NT2/D1 (cell line): ENCODE measurements at regions not wholly inside any gene's neighbourhood (a gene's known extent, or its start where the extent isn't known, plus 50 kb on each side); places are given as distances from the start of the nearest gene placed in this dataset.

Source experiments
- DNase-seq: peaks from one replicate; pipeline ENCODE4 v3.0.0-alpha.2; 2011; ENCODE audit warnings: low read depth, low spot score
- H3K27me3 ChIP-seq: 2 replicates; pipeline ENCODE4 v1.6.0; 2011; ENCODE audit warnings: mild to moderate bottlenecking; ENCODE audit not compliant: insufficient read length, insufficient read depth
- H3K36me3 ChIP-seq: 2 replicates; pipeline ENCODE4 v1.6.1; 2011; ENCODE audit warnings: mild to moderate bottlenecking, low read length, mixed read lengths; ENCODE audit not compliant: insufficient read depth, insufficient read length
- H3K4me1 ChIP-seq: 2 replicates; pipeline ENCODE4 v1.5.1; 2011; ENCODE audit not compliant: insufficient read depth, insufficient read length
- H3K4me3 ChIP-seq: 2 replicates; pipeline ENCODE4 v1.5.1; 2011; ENCODE audit warnings: low read depth; ENCODE audit not compliant: insufficient read length
- H3K9ac ChIP-seq: 2 replicates; pipeline ENCODE4 v1.6.0; 2011; ENCODE audit warnings: low read depth; ENCODE audit not compliant: insufficient read length
- H3K9me3 ChIP-seq: 2 replicates; pipeline ENCODE4 v1.5.1; 2011; ENCODE audit warnings: mild to moderate bottlenecking, low read length; ENCODE audit not compliant: insufficient read depth
- SUZ12 ChIP-seq: IDR thresholded peaks from 2 replicates; pipeline ENCODE4 v1.6.1; 2011; ENCODE audit not compliant: insufficient read length, insufficient read depth; ENCODE audit errors: extremely low read depth
- YY1 ChIP-seq: IDR thresholded peaks from 2 replicates; pipeline ENCODE4 v1.6.1; 2011; ENCODE audit not compliant: insufficient read length, insufficient read depth
- ZNF274 ChIP-seq: IDR thresholded peaks from 2 replicates; pipeline ENCODE4 v1.6.1; 2011; ENCODE audit warnings: mild to moderate bottlenecking, low read depth, low read length

DNA sequence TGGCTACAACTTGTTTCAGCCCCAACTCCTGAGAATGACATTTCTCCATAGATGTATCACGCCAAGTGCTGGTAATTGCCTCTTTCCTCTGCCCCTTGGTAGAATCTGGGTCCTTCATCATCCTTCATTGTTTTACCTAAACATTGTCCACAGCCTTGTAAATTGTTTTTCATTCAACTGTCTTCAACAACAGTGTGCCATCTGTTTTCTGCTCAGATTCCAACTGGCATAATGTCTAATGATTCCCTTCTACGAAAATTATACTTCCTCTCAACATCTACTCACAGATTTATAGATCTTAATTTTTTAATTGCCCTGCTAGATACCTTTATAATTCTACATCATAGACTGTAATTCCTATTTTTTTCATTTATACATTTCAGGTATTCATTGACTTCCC is 226.9 kb downstream of the TPRG1 start:
- Histone ChIP-seq H3K4me1 (no peaks in the 10 kb centered on the region), H3K27me3 (no peaks in the 10 kb centered on the region), H3K9me3 (no peaks in the 10 kb centered on the region), H3K4me3 (no peak overlapping the region), H3K9ac (no peak overlapping the region), H3K36me3 (no peaks in the 10 kb centered on the region)
- DNase-seq = no peak
- TF ChIP-seq SUZ12 (no peak), YY1 (no peak), ZNF274 (no peak)

DNA sequence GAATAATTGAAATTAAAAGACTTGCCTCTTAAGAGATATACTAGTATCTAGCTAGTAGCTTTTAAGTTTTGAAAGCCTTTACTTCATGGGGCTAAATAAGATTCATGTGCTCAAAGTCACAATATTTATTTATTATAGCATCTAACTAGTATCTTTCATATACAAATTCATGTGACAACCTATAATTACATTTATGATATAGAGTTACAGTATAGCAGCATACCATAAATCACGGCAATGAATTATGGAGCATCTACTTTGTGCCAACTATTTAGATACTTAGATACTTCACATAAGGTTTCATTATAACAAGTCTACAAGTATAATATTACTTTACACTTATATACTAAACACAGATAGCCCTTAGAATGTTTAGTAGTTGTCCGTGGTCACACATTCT is 229.4 kb downstream of the TPRG1 start:
- no peak for DNase-seq
- Histone ChIP-seq H3K4me1 (no peaks in the 10 kb centered on the region), H3K4me3 (no peak overlapping the region), H3K36me3 (no peaks in the 10 kb centered on the region), H3K9ac (no peak overlapping the region), H3K9me3 (no peaks in the 10 kb centered on the region), H3K27me3 (no peaks in the 10 kb centered on the region)
- TF ChIP-seq YY1 (no peak), ZNF274 (no peak), SUZ12 (no peak)

DNA sequence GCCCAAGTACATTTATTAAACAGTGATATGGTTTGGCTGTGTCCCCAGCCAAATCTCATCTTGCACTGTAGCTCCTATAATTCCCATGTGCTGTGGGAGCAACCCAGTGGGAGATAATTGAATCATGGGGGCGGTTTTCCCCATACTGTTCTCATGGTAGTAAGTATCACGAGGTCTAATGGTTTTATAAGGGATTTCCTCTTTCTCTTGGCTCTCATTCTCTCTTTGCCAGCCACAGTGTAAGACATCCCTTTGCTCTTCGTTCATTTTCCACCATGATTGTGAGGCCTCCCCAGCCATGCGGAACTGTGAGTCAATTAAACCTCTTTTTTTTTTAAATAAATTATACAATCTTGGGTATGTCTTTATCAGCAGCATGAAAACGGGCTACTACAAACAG is 228.0 kb upstream of the TP63 start:
- DNase-seq = no peak
- Histone ChIP-seq H3K4me3 (no peak overlapping the region), H3K4me1 (no peaks in the 10 kb centered on the region), H3K36me3 (no peaks in the 10 kb centered on the region), H3K27me3 (no peaks in the 10 kb centered on the region), H3K9ac (no peak overlapping the region), H3K9me3 (no peaks in the 10 kb centered on the region)
- TF ChIP-seq YY1 = no peak
- no peak for TF ChIP-seq ZNF274
- TF ChIP-seq SUZ12 = no peak

DNA sequence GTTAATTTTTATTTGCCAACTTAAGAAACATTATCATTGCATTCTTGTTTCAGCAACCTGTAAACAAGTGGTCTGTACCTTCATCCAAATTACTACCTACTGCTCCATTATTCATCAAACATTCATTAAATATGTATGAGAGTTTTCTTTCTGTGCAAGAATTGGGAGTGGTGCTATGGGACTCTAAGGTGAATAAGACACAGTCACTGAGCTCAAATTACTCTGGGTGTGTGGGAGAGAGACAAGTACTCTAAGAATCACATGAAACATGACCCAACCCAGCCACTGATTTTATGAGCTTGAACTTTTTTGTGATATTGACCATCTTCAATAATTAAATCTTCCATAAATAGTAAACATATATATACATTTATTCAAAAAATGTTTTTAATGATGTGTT is 227.2 kb upstream of the TP63 start:
- H3K9me3 ChIP-seq = no peaks in the 10 kb centered on the region
- no peak for DNase-seq
- TF ChIP-seq ZNF274 (no peak), YY1 (no peak), SUZ12 (no peak)
- H3K4me1 ChIP-seq = no peaks in the 10 kb centered on the region
- no peaks in the 10 kb centered on the region for H3K27me3 ChIP-seq
- no peaks in the 10 kb centered on the region for H3K36me3 ChIP-seq
- H3K9ac ChIP-seq = no peak overlapping the region
- H3K4me3 ChIP-seq = no peak overlapping the region

DNA sequence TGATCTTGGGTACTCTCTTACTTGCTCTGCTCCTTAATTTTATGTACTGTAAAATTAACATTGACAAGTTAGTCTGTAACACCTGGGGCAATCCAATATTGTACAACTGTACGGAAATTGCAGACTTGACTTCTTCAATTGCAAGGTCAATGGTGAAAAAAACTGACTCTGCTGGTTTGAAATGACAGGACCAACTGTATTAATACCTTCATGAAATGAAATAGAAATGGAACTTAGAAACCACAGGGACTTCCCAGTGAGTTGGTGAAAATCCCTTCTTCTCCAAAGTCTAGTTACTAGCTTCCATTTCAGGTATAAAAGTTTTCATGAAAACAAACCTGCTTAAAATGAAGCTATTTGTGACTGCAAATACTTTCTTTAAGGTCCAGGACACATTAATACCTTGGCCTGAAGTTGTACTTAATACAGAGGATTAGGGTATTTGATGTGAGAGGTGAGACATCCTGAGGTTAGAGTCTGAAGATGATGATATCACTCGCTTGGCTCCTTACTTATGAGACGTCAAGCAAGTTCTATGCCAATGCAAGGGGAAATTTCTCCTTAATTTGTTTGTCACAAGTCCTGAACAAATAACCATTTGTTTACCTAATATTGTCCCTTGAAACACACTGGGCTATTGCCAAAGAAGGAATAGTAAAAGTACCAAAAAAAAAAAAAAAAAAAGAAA is 226.2 kb upstream of the TP63 start:
- H3K9ac ChIP-seq = no peak overlapping the region
- TF ChIP-seq SUZ12 (no peak), YY1 (no peak), ZNF274 (no peak)
- H3K4me3 ChIP-seq = no peak overlapping the region
- H3K27me3 ChIP-seq = no peaks in the 10 kb centered on the region
- H3K4me1 ChIP-seq = no peaks in the 10 kb centered on the region
- no peaks in the 10 kb centered on the region for H3K9me3 ChIP-seq
- no peaks in the 10 kb centered on the region for H3K36me3 ChIP-seq
- DNase-seq = no peak

DNA sequence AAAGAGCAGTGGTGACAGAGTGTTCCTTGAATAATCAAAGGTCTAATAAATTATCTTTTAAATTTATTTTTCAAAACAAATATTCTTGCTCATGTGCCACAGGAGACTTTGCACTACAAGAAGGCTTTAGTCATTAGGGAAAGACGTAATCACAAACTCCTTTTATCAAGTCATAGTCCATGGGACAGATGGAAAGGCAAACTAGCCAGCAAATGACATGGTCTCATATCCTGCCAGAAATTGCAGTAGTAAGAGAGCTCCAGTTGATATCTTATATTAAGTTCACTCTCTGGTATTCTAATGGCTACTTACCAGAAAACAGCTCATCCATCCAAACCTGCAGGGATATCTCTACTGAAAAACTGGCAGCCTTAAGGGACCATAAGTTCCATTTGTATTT is 225.0 kb upstream of the TP63 start:
- no peaks in the 10 kb centered on the region for H3K9me3 ChIP-seq
- no peaks in the 10 kb centered on the region for H3K36me3 ChIP-seq
- H3K4me1 ChIP-seq = no peaks in the 10 kb centered on the region
- H3K9ac ChIP-seq = no peak overlapping the region
- DNase-seq = no peak
- no peak overlapping the region for H3K4me3 ChIP-seq
- H3K27me3 ChIP-seq = no peaks in the 10 kb centered on the region
- TF ChIP-seq ZNF274 (no peak), SUZ12 (no peak), YY1 (no peak)

DNA sequence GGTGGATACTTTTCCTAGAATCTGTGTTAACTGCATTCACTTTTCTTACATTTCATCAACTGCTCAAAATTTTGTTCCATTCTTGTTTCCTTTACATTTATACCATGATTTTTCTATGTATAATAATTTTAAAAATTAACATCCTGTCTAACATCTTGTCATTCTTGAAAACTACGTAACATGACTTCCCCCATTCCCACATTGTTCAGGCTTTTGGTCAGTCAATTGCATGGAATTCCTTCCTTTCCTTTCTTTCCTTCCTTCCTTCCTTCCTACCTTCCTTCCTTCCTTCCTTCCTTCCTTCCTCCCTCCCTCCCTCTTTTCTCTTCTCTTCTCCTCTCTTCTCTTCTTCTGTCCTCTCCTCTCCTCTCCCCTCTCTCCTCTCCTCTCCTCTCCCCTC is 220.7 kb upstream of the TP63 start:
- TF ChIP-seq SUZ12 (no peak), YY1 (no peak), ZNF274 (no peak)
- H3K9ac ChIP-seq = no peak overlapping the region
- H3K4me1 ChIP-seq = no peaks in the 10 kb centered on the region
- no peak for DNase-seq
- no peaks in the 10 kb centered on the region for H3K27me3 ChIP-seq
- H3K36me3 ChIP-seq = no peaks in the 10 kb centered on the region
- no peaks in the 10 kb centered on the region for H3K9me3 ChIP-seq
- H3K4me3 ChIP-seq = no peak overlapping the region
